ENCODE measurements at regions not wholly inside any gene's neighbourhood (a gene's known extent, or its start where the extent isn't known, plus 50 kb on each side); places are given as distances from the start of the nearest gene placed in this dataset.

- no peak for TF ChIP-seq CTCF (IDR thresholded peaks at IDR 0.05; ENCODE audit: insufficient read depth, low read depth, low read length, missing control alignments)
- DNase-seq (ENCODE audit: low read depth) = no peak
- H3K4me3 ChIP-seq (ENCODE audit: low read length) = no peak overlapping the region
These were observed 57.8 kb upstream of the MAGEA4 start for GRCh38 chrX:151854726-151855495.

- no peak for DNase-seq (ENCODE audit: low read depth)
- no peak for TF ChIP-seq CTCF (IDR thresholded peaks at IDR 0.05; ENCODE audit: insufficient read depth, low read depth, low read length, missing control alignments)
- H3K4me3 ChIP-seq (ENCODE audit: low read length) = no peak overlapping the region
These were observed 53.2 kb upstream of the MAGEA4 start for GRCh38 chrX:151859481-151859880.

- no peak for DNase-seq (ENCODE audit: low read depth)
- TF ChIP-seq CTCF (IDR thresholded peaks at IDR 0.05; ENCODE audit: insufficient read depth, low read depth, low read length, missing control alignments) = no peak
- H3K4me3 ChIP-seq (ENCODE audit: low read length) = no peak overlapping the region
These were observed 51.9 kb upstream of the MAGEA4 start for GRCh38 chrX:151860827-151861226.

Measured in epithelial cell of esophagus (primary cell).